Liver (tissue), 3 donors: ENCODE measurements at regions not wholly inside any gene's neighbourhood (a gene's known extent, or its start where the extent isn't known, plus 50 kb on each side); places are given as distances from the start of the nearest gene placed in this dataset.

Experiments
- GABPA ChIP-seq, 2 donors: IDR thresholded peaks in 1 of 2; conservative IDR thresholded peaks in 1 of 2; 2 replicates each; pipeline ENCODE4 v1.6.1; 2016; ENCODE audit warnings: antibody characterized with exemption in 2 of 2, mild to moderate bottlenecking in 1 of 2, moderate library complexity in 1 of 2
- TF ChIP-seq, protein P1 (sequence below): fragments of 150-350 bp; IDR thresholded peaks from 2 replicates; pipeline ENCODE4 v1.5.1; 2017; ENCODE audit warnings: improper control_type of control experiment, low read depth, low read length; ENCODE audit not compliant: missing input control
- donor health status: healthy.
- donor health status: healthy.

GRCh38 chr12:86456241-86456640, 200.1 kb upstream of the MGAT4C start:
- TF ChIP-seq, protein P1, sequence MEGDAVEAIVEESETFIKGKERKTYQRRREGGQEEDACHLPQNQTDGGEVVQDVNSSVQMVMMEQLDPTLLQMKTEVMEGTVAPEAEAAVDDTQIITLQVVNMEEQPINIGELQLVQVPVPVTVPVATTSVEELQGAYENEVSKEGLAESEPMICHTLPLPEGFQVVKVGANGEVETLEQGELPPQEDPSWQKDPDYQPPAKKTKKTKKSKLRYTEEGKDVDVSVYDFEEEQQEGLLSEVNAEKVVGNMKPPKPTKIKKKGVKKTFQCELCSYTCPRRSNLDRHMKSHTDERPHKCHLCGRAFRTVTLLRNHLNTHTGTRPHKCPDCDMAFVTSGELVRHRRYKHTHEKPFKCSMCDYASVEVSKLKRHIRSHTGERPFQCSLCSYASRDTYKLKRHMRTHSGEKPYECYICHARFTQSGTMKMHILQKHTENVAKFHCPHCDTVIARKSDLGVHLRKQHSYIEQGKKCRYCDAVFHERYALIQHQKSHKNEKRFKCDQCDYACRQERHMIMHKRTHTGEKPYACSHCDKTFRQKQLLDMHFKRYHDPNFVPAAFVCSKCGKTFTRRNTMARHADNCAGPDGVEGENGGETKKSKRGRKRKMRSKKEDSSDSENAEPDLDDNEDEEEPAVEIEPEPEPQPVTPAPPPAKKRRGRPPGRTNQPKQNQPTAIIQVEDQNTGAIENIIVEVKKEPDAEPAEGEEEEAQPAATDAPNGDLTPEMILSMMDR: no peak
- TF ChIP-seq GABPA (IDR thresholded peaks at IDR 0.05 in 1 of 2, conservative IDR thresholded peaks at IDR 0.05 in 1 of 2): no peak
